SU-DHL-6 (cell line): ENCODE measurements at regions not wholly inside any gene's neighbourhood (a gene's known extent, or its start where the extent isn't known, plus 50 kb on each side); places are given as distances from the start of the nearest gene placed in this dataset.

Source experiments
- H2AFZ ChIP-seq: fragments of 200-600 bp; sonication (generic); 2 replicates; pipeline ENCODE4 v1.6.1; 2014; ENCODE audit warnings: low read depth, mild to moderate bottlenecking, moderate library complexity, mixed read lengths, antibody characterized with exemption, low read length; ENCODE audit not compliant: severe bottlenecking
- H3F3A ChIP-seq: fragments of 200-600 bp; shearing (Covaris generic); 2 replicates; pipeline ENCODE4 v1.6.0; 2016; ENCODE audit warnings: antibody characterized with exemption, mild to moderate bottlenecking; ENCODE audit not compliant: insufficient read depth
- H3K27ac ChIP-seq: fragments of 200-600 bp; sonication (generic); 2 replicates; pipeline ENCODE4 v1.5.1; 2016; ENCODE audit warnings: low read depth, mild to moderate bottlenecking, low read length, moderate library complexity, mixed read lengths
- H3K27me3 ChIP-seq: fragments of 200-600 bp; sonication (generic), shearing (Covaris generic); 2 replicates; pipeline ENCODE4 v1.6.0; 2014; ENCODE audit warnings: mild to moderate bottlenecking, low read length
- H3K36me3 ChIP-seq: fragments of 200-600 bp; sonication (generic); 2 replicates; pipeline ENCODE4 v1.6.1; 2014; ENCODE audit warnings: mild to moderate bottlenecking, low read length, mixed read lengths
- H3K4me2 ChIP-seq: fragments of 300-600, 200-600 bp; shearing (Covaris generic), sonication (generic); 2 replicates; pipeline ENCODE4 v1.6.0; 2014; ENCODE audit warnings: low read length, low read depth, mild to moderate bottlenecking; ENCODE audit not compliant: poor library complexity, severe bottlenecking
- H3K4me3 ChIP-seq: fragments of 200-600 bp; sonication (generic); 2 replicates; pipeline ENCODE4 v1.5.1; 2014; ENCODE audit warnings: antibody characterized with exemption, low read length, mild to moderate bottlenecking, mixed read lengths; ENCODE audit not compliant: insufficient read depth, poor library complexity, severe bottlenecking
- H3K79me2 ChIP-seq: fragments of 200-600 bp; sonication (generic); 2 replicates; pipeline ENCODE4 v1.6.1; 2014; ENCODE audit warnings: mild to moderate bottlenecking, low read length, moderate library complexity; ENCODE audit not compliant: insufficient read depth
- H3K9ac ChIP-seq: fragments of 200-600 bp; sonication (generic); 2 replicates; pipeline ENCODE4 v1.7.0; 2014; ENCODE audit warnings: mild to moderate bottlenecking, low read length
- H3K9me2 ChIP-seq: fragments of 200-600 bp; sonication (generic); replicated peaks from 2 replicates; pipeline ENCODE4 v1.6.1; 2014; ENCODE audit warnings: low read length; ENCODE audit not compliant: insufficient read depth
- H3K9me3 ChIP-seq: fragments of 200-600 bp; sonication (generic); 2 replicates; pipeline ENCODE4 v1.6.1; 2014; ENCODE audit warnings: low read length, mixed read lengths; ENCODE audit not compliant: insufficient read depth
- H4K20me1 ChIP-seq: fragments of 200-600 bp; sonication (generic); 2 replicates; pipeline ENCODE4 v1.6.1; 2014; ENCODE audit warnings: low read depth, mild to moderate bottlenecking, antibody characterized with exemption, low read length, moderate library complexity, mixed read lengths
- EZH2phosphoT487 ChIP-seq: fragments of 200-600 bp; sonication (generic), shearing (Covaris generic); conservative IDR thresholded peaks from 2 replicates; pipeline ENCODE4 v1.6.1; 2018; ENCODE audit warnings: mild to moderate bottlenecking, antibody characterized with exemption, low read length, moderate library complexity, mixed read lengths
- TF ChIP-seq, protein P1 (sequence below): fragments of 200-600 bp; sonication (generic); IDR thresholded peaks from one replicate; pipeline ENCODE4 v1.5.1; 2017; ENCODE audit warnings: antibody characterized with exemption, mild to moderate bottlenecking, low read length, moderate library complexity; ENCODE audit not compliant: insufficient read depth, poor library complexity, severe bottlenecking

DNA sequence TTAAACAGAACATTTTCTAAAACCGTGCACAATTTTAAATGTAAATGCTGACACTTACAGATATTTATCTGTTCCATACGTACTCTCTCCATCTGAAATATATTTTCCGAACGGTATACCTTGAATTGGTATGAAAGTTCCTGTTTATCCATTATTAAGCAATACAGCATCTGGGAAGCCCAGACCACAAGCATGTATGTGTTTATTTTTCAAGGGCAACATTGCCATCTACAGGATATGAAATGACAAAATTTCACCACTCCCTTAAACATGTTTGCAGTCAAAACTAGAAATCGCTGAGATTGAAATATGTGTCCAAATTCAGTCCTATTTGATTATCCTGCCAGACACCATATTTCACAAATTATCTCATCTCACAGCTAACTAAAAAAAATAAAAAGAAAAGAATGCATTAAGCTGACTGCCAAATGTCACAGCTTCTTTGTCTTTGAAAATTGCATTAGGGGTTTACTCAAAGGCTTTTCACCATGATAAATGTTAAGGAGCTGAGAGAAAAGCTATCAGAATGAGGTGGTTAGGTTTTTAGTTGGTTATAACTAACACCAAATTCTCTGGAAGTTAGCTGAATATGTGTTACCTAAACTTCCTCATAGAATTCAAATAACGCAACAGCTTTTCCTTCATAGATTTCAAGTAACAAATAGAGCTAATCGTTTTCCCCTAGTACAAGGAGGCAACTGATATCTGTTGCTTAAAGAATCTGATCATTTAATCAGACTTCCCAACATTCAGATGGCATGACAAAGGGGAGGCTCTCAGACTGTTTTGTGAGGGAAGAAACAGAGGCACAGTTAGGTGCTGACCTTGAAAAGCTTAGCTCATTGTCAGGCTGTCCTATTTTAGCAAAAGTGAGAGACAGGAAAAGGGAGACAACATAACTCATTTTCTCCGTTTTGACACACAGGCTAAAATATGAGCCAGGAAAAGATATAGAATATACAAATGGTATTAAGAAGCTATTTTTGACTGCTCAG, 533.1 kb downstream of the TBL1XR1 start:
- H4K20me1 ChIP-seq, result no peaks in the 10 kb centered on the region
- no peaks in the 10 kb centered on the region for H3K79me2 ChIP-seq
- H3K27ac ChIP-seq, result no peak overlapping the region
- no peaks in the 10 kb centered on the region for H3K9me3 ChIP-seq
- no peaks in the 10 kb centered on the region for H3F3A ChIP-seq
- no peak overlapping the region for H2AFZ ChIP-seq
- H3K27me3 ChIP-seq, result no peaks in the 10 kb centered on the region
- H3K36me3 ChIP-seq, result no peaks in the 10 kb centered on the region
- no peaks in the 10 kb centered on the region for H3K9me2 ChIP-seq
- no peak overlapping the region for H3K9ac ChIP-seq
- no peak overlapping the region for H3K4me3 ChIP-seq
- TF ChIP-seq, protein P1, sequence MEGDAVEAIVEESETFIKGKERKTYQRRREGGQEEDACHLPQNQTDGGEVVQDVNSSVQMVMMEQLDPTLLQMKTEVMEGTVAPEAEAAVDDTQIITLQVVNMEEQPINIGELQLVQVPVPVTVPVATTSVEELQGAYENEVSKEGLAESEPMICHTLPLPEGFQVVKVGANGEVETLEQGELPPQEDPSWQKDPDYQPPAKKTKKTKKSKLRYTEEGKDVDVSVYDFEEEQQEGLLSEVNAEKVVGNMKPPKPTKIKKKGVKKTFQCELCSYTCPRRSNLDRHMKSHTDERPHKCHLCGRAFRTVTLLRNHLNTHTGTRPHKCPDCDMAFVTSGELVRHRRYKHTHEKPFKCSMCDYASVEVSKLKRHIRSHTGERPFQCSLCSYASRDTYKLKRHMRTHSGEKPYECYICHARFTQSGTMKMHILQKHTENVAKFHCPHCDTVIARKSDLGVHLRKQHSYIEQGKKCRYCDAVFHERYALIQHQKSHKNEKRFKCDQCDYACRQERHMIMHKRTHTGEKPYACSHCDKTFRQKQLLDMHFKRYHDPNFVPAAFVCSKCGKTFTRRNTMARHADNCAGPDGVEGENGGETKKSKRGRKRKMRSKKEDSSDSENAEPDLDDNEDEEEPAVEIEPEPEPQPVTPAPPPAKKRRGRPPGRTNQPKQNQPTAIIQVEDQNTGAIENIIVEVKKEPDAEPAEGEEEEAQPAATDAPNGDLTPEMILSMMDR, result no peak
- TF ChIP-seq EZH2phosphoT487, result no peak
- no peak overlapping the region for H3K4me2 ChIP-seq

- TF ChIP-seq, protein P1, result no peak
- TF ChIP-seq EZH2phosphoT487, result no peak
- no peak overlapping the region for H3K27ac ChIP-seq
- no peaks in the 10 kb centered on the region for H3K9me2 ChIP-seq
- H3K9ac ChIP-seq, result no peak overlapping the region
- H3F3A ChIP-seq, result no peaks in the 10 kb centered on the region
- H3K9me3 ChIP-seq, result no peaks in the 10 kb centered on the region
- H4K20me1 ChIP-seq, result no peaks in the 10 kb centered on the region
- H3K4me3 ChIP-seq, result no peak overlapping the region
- H3K79me2 ChIP-seq, result no peaks in the 10 kb centered on the region
- no peaks in the 10 kb centered on the region for H3K27me3 ChIP-seq
- H2AFZ ChIP-seq, result no peak overlapping the region
- no peaks in the 10 kb centered on the region for H3K36me3 ChIP-seq
- no peak overlapping the region for H3K4me2 ChIP-seq
These were observed 533.9 kb downstream of the TBL1XR1 start for GRCh38 chr3:176663387-176663786.

DNA sequence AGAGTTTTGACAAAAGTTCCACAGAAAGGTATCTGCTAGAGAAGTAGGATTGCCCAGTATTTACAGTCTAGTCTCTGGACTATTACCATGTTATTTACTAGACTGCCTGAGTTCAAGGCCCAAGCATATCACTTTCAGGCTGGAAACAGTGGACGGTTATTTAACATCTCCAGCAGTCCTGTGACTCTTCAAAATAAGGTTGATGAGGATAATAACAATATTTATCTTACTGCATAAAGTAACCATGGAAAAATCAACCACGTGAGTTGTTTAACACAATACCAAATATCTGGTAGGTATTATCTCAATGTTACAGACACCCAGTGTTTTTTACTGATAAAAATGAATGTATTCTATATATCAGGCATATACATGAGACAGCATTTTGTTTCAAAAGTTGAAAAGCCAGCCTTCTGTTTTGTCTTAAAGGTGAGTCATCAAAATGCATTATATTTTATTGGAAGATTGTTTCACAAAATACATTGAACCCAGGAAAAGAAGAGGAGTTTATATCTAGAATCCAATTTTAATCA, 535.8 kb downstream of the TBL1XR1 start:
- Histone ChIP-seq H4K20me1 (no peaks in the 10 kb centered on the region), H2AFZ (no peak overlapping the region), H3K4me2 (no peak overlapping the region), H3K27me3 (no peaks in the 10 kb centered on the region), H3K79me2 (no peaks in the 10 kb centered on the region), H3K9me3 (no peaks in the 10 kb centered on the region), H3K9me2 (no peaks in the 10 kb centered on the region), H3K9ac (no peak overlapping the region), H3F3A (no peaks in the 10 kb centered on the region), H3K4me3 (no peak overlapping the region), H3K36me3 (no peaks in the 10 kb centered on the region), H3K27ac (no peak overlapping the region)
- TF ChIP-seq EZH2phosphoT487, result no peak
- TF ChIP-seq, protein P1, result no peak
